ENCODE measurements at regions not wholly inside any gene's neighbourhood (a gene's known extent, or its start where the extent isn't known, plus 50 kb on each side); places are given as distances from the start of the nearest gene placed in this dataset.
"Not testable (repeated sequence)": the region's sequence is repeated elsewhere in the genome, so short reads cannot be mapped to it uniquely, and the experiment has no call there.

- DNase-seq (ENCODE audit: low read depth): no peak
Observed at GRCh38 chr10:9296190-9296589, 1241.7 kb downstream of the GATA3 start.

DNA sequence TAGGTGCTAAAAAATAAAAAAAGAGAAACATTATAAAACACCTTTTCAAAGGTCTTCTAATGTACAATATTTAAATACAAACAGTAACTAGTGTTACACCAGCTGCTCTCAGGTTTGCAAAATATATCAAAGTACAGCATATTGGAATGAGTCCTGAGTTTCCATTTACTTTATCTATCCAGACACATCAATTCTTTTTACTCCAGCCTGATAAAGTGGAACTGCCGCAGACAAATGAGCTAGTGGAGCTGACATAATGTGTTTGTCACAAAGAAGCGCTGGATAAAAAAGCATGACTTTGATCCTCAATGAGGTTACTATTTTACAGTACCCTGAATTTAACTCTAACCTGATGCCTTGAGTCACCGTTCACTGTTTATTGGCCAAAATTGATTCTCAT is 1243.1 kb downstream of the GATA3 start:
- DNase-seq (ENCODE audit: low read depth): no peak

- DNase-seq (ENCODE audit: low read depth): no peak
Observed at GRCh38 chr10:9299966-9300365, 1245.5 kb downstream of the GATA3 start.

- no peak for DNase-seq (ENCODE audit: low read depth)
Observed at GRCh38 chr10:9301148-9301547, 1246.7 kb downstream of the GATA3 start.

DNA sequence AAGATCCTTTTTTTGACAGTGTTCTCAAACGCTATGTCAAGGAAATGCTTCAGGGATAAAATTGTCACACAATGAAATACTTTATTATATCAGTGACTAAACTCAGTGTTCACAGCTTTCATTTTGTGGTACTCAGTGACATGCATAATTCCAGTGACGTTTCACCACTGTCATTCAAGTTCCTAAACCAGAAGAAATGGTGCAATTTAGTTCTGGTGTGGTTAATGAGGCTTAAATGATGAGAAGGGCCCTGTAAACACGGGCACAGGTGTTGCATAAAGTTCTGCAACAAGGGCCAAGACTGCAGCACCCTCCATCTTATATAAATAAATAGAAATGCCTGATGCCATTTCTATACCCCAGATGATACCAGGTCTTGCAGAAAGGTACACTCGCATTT is 1247.1 kb downstream of the GATA3 start:
- no peak for DNase-seq (ENCODE audit: low read depth)

DNA sequence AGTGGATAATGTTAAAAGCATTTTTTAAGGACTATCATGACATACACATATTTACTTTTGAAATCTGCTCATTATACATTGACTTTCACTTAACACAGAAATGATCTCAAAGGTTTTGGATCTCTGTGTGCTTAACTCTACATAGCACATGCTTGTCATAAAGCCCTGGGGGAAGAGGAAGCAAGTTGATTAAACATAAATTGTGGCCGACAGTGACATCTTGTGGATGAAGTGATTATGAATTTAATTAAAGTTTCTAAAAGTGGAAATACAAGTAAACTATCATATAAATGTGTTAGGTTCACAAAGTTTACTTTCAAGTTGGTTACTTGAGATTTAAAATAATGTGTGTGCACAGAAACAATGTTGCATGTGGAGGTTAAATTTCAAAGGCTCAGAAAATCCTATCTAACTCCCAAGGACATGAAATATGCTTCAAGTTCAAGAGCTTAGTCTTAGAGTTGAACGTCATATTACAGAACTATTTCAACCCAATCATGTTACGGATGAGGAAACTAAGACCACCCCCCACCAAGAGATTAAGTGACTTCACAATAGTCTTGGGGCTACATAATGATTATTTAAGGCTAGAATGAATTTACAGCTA is 1247.8 kb downstream of the GATA3 start:
- no peak for DNase-seq (ENCODE audit: low read depth)

GRCh38 chr10:9305018-9305655 is 1250.6 kb downstream of the GATA3 start:
- no peak for DNase-seq (ENCODE audit: low read depth)

DNA sequence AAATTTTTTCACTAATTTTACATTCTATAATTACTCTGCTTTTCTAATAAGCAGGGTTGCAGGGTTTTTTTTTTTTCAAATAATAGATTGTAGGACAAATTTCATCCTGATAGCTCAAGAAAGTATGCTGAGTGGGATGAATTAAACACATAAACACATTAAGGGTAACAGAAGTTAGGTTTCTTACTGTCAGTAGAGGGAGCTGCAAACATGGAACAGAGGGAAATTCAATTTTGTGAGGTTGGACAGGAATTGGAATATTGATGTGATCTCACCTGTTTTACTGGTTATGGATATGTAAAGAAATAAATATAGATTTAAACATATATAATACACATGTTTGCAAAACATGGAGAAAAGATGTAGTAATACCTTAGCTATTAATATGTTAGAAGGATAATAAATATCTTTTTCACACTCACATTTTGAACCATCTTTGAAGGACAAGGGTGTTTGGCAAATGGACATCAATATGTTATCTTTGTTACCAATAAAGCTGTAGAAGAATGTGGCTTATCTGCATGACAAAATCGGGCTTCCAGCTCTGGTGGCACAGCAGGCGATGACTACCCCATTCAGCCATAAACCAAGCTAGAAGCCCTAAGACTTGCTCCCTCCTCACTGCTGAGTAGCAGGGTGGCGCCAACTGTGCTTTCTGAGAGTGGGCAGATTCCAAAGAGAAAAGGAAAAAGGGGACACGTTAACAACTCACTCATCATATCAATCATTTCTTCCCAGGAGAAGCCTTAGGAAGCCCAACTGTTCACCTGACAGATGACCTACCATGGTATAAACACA is 1257.4 kb downstream of the GATA3 start:
- no peak for DNase-seq (ENCODE audit: low read depth)

DNA sequence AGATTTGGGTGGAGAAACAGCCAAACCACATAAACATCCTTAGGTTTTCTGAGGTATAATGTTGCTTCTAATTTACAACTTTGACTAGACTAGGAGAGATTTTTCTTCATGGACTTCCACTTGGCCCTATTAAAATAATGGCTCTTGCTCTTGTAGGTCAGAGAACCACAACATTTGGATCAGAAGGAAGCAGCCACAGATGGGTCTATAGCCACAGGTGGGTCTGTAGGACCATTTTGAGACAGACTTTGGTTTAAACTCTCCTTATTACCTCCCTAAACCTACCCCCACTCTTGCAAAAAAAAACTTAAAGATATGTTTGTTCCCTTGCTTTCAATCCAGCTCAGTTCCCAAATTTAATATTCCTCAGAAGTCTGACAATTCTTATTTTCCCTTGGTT is 1260.8 kb downstream of the GATA3 start:
- DNase-seq (ENCODE audit: low read depth): no peak

DNA sequence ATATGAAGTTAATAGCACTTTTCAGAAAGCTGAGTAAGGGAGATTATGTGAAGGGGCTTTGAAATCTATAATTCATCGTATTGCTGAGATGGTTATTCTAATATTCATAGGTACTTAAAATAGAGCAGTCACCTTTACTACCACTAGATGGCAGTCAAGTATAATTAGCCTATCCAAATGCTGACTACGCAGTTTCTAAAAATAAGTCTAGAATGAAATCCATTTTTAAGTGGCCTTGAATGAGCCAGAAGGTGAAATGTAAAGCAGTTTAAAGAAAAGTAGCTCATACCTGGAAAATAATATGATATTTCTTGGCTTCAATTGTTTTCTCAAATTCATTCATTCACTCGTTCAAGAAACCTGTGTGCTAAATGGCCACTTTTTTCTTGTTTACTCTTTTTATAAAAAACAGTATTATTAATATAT is 1277.1 kb downstream of the GATA3 start:
- no peak for DNase-seq (ENCODE audit: low read depth)

GRCh38 chr10:9334270-9334669 is 1279.8 kb downstream of the GATA3 start:
- DNase-seq (ENCODE audit: low read depth): no peak

- no peak for DNase-seq (ENCODE audit: low read depth)
Observed at GRCh38 chr10:9339716-9340115, 1285.2 kb downstream of the GATA3 start.

DNA sequence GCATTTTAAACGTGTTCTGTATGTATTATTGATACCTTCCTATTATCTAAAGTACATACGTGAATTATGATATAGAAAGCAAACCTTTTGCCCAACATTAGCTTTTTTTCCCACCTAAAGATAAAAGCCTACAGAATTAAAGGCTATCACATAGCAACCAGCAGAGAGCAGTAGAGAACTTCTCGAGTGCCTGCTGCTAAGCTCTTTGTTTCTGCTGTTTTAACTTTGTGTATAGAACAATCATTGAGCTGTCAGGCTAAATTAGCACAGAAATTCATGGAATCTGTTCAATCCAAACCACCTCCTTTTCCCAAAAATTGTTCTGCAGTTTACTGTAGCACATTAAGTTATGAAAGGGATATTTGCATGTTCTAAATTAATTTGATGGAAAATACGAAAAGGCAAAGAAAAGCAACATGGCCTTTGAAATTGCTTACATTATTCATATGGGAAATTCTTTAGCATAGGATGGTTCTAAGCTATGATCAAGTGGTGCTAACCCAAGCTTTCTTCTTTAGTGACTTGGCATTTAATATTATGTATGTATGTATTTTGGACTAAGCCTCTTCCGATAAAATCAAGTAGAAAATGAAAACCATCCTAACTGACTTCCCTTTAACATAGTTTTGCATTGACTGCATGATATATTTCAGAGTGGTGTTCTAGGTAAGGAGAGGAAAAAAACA is 1288.5 kb downstream of the GATA3 start:
- DNase-seq (ENCODE audit: low read depth): no peak

- DNase-seq (ENCODE audit: low read depth): not testable (repeated sequence)
Observed at GRCh38 chr10:9347933-9348332, 1293.4 kb downstream of the GATA3 start.

DNA sequence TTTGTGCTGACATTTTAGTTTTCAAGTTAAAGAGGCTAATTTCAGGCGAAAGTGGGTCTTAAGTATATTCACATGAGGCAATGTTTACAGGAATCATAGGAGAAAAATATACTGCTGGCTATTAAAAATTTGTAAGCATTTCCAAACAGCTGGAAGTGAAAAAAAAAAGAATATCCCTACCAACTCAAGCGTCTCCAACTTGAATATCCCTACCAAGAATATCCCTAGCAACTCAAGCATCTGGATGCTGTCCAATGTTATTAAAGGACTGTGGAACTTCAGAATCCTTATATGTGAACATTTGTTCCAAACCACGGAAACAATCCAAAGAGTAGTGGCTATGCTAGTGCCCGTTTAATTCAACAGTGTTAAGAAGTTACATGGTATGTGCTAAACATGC is 1303.0 kb downstream of the GATA3 start:
- no peak for DNase-seq (ENCODE audit: low read depth)

DNA sequence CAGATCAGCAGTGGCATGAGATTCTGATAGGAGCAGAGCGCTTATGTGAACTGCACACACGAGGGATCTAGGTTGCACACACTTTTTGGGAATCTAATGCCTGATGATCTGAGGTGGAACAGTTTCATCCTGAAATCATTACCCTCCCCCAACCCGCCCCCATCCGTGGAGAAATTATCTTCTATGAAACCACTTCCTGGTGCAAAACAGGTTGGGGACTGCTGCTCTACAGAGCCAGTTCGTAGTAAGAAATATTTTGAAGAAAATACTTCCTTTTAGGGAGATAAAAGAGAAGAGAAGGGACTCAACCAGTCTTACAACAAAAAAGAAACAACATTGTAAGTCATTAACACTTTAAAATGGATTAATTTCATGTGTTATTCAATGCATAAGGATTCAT is 1308.2 kb downstream of the GATA3 start:
- DNase-seq (ENCODE audit: low read depth): no peak

DNA sequence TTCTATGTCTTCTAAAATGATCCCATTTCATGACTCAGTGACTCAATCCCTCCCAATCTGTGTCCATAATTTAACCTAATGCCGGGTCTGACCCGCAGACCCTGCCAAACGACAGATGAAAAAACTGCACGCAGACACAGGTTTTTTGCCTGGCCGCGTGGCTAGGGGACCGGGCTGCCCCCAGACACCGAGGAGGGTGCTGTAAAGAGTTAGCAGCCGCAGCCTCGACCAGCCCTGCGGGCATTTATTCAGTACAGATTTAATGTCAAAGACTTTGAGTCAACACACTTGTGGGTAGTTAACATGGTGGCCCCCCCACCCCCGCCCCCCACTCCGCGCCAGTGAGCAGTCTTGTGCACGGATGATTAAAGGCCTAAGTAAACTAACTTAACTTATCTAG is 1324.7 kb downstream of the GATA3 start:
- no peak for DNase-seq (ENCODE audit: low read depth)

- DNase-seq (ENCODE audit: low read depth): no peak
Observed at GRCh38 chr10:9381733-9382532, 1327.4 kb downstream of the GATA3 start.

DNA sequence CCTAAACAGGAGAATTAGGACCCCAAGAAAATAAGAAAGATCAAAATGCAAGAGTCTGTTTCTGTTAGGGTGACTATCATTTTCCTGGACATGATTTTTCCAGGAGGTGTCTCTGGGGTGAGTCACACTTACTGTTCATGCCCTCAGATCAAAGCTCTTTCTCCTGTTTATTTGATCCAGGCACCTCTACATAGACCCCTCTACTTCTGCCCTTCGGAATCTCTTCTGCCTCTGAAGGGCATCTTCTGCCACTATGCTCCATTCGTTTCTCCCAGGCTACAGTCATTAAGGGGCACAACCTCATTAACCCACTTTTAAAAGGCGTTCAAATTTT is 1328.0 kb downstream of the GATA3 start:
- DNase-seq (ENCODE audit: low read depth): no peak

DNA sequence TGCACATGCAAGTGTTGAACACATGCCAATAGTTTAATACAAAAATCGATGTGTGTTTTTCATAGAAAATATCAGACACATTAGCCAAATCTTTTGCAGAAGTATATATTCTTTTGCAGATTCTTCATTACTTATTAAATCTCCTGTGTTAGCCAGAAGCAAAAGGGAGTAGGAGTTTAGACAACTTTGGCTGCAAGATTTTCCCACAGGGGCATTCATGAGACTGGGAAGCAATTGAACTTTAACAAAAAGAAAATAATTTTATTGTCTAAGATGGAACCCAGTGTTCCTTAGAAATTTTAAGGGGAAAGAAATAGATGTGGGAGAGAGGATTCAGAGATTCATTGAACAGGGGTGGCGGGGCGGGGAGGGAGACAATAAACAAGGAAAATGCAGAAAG is 1336.0 kb downstream of the GATA3 start:
- no peak for DNase-seq (ENCODE audit: low read depth)

GRCh38 chr10:9399275-9399983 is 1344.9 kb downstream of the GATA3 start:
- no peak for DNase-seq (ENCODE audit: low read depth)

All from activated T-cell treated with anti-CD3 and anti-CD28 coated beads for 48 hours (primary cell).